ENCODE measurements at regions not wholly inside any gene's neighbourhood (a gene's known extent, or its start where the extent isn't known, plus 50 kb on each side); places are given as distances from the start of the nearest gene placed in this dataset.

GRCh38 chr10:105770524-105771212 lies 1129.6 kb downstream of the SORCS3 start:
- H3K27me3 ChIP-seq (ENCODE audit: insufficient read depth, low read length), result no peaks in the 10 kb centered on the region
- H2AFZ ChIP-seq (ENCODE audit: low read depth, low read length), result no peak overlapping the region
- no peaks in the 10 kb centered on the region for H3K4me1 ChIP-seq (ENCODE audit: insufficient read depth, low read length)
- no peaks in the 10 kb centered on the region for H3K36me3 ChIP-seq (ENCODE audit: insufficient read depth, low read length)
- no peak overlapping the region for H3K4me3 ChIP-seq (ENCODE audit: low read length)
- no peaks in the 10 kb centered on the region for H3K9me3 ChIP-seq (ENCODE audit: low read length)

GRCh38 chr10:105769248-105770184 lies 1128.4 kb downstream of the SORCS3 start:
- Histone ChIP-seq H3K36me3 (ENCODE audit: insufficient read depth, low read length) (no peaks in the 10 kb centered on the region), H3K4me1 (ENCODE audit: insufficient read depth, low read length) (no peaks in the 10 kb centered on the region), H3K9me3 (ENCODE audit: low read length) (no peaks in the 10 kb centered on the region), H3K4me3 (ENCODE audit: low read length) (no peak overlapping the region), H3K27me3 (ENCODE audit: insufficient read depth, low read length) (no peaks in the 10 kb centered on the region), H2AFZ (ENCODE audit: low read depth, low read length) (no peak overlapping the region)

GRCh38 chr10:105763611-105764010 lies 1122.5 kb downstream of the SORCS3 start:
- Histone ChIP-seq H3K4me3 (ENCODE audit: low read length) (no peak overlapping the region), H3K9me3 (ENCODE audit: low read length) (no peaks in the 10 kb centered on the region), H3K4me1 (ENCODE audit: insufficient read depth, low read length) (no peaks in the 10 kb centered on the region), H3K36me3 (ENCODE audit: insufficient read depth, low read length) (no peaks in the 10 kb centered on the region), H3K27me3 (ENCODE audit: insufficient read depth, low read length) (no peaks in the 10 kb centered on the region), H2AFZ (ENCODE audit: low read depth, low read length) (no peak overlapping the region)

GRCh38 chr10:105761576-105762260 lies 1120.6 kb downstream of the SORCS3 start:
- Histone ChIP-seq H3K36me3 (ENCODE audit: insufficient read depth, low read length) (no peaks in the 10 kb centered on the region), H3K27me3 (ENCODE audit: insufficient read depth, low read length) (no peaks in the 10 kb centered on the region), H3K9me3 (ENCODE audit: low read length) (no peaks in the 10 kb centered on the region), H2AFZ (ENCODE audit: low read depth, low read length) (no peak overlapping the region), H3K4me3 (ENCODE audit: low read length) (no peak overlapping the region), H3K4me1 (ENCODE audit: insufficient read depth, low read length) (no peaks in the 10 kb centered on the region)

- H3K4me1 ChIP-seq (ENCODE audit: insufficient read depth, low read length), result no peaks in the 10 kb centered on the region
- H3K9me3 ChIP-seq (ENCODE audit: low read length), result no peaks in the 10 kb centered on the region
- no peaks in the 10 kb centered on the region for H3K36me3 ChIP-seq (ENCODE audit: insufficient read depth, low read length)
- H3K27me3 ChIP-seq (ENCODE audit: insufficient read depth, low read length), result no peaks in the 10 kb centered on the region
- no peak overlapping the region for H3K4me3 ChIP-seq (ENCODE audit: low read length)
- no peak overlapping the region for H2AFZ ChIP-seq (ENCODE audit: low read depth, low read length)
Observed at GRCh38 chr10:105759669-105760068, 1118.6 kb downstream of the SORCS3 start.

- H3K4me3 ChIP-seq (ENCODE audit: low read length), result no peak overlapping the region
- H2AFZ ChIP-seq (ENCODE audit: low read depth, low read length), result no peak overlapping the region
- no peaks in the 10 kb centered on the region for H3K9me3 ChIP-seq (ENCODE audit: low read length)
- H3K4me1 ChIP-seq (ENCODE audit: insufficient read depth, low read length), result no peaks in the 10 kb centered on the region
- no peaks in the 10 kb centered on the region for H3K27me3 ChIP-seq (ENCODE audit: insufficient read depth, low read length)
- H3K36me3 ChIP-seq (ENCODE audit: insufficient read depth, low read length), result no peaks in the 10 kb centered on the region
Observed at GRCh38 chr10:105758209-105758998, 1117.3 kb downstream of the SORCS3 start.

GRCh38 chr10:105757302-105757701 lies 1116.2 kb downstream of the SORCS3 start:
- no peaks in the 10 kb centered on the region for H3K27me3 ChIP-seq (ENCODE audit: insufficient read depth, low read length)
- H2AFZ ChIP-seq (ENCODE audit: low read depth, low read length), result no peak overlapping the region
- no peaks in the 10 kb centered on the region for H3K36me3 ChIP-seq (ENCODE audit: insufficient read depth, low read length)
- H3K4me1 ChIP-seq (ENCODE audit: insufficient read depth, low read length), result no peaks in the 10 kb centered on the region
- H3K9me3 ChIP-seq (ENCODE audit: low read length), result no peaks in the 10 kb centered on the region
- H3K4me3 ChIP-seq (ENCODE audit: low read length), result no peak overlapping the region

GRCh38 chr10:105756386-105756785 lies 1115.3 kb downstream of the SORCS3 start:
- no peaks in the 10 kb centered on the region for H3K27me3 ChIP-seq (ENCODE audit: insufficient read depth, low read length)
- H3K4me1 ChIP-seq (ENCODE audit: insufficient read depth, low read length), result no peaks in the 10 kb centered on the region
- H3K9me3 ChIP-seq (ENCODE audit: low read length), result no peaks in the 10 kb centered on the region
- H3K4me3 ChIP-seq (ENCODE audit: low read length), result no peak overlapping the region
- no peak overlapping the region for H2AFZ ChIP-seq (ENCODE audit: low read depth, low read length)
- no peaks in the 10 kb centered on the region for H3K36me3 ChIP-seq (ENCODE audit: insufficient read depth, low read length)

GRCh38 chr10:105751688-105752087 lies 1110.6 kb downstream of the SORCS3 start:
- Histone ChIP-seq H3K4me3 (ENCODE audit: low read length) (no peak overlapping the region), H3K4me1 (ENCODE audit: insufficient read depth, low read length) (no peaks in the 10 kb centered on the region), H2AFZ (ENCODE audit: low read depth, low read length) (no peak overlapping the region), H3K27me3 (ENCODE audit: insufficient read depth, low read length) (no peaks in the 10 kb centered on the region), H3K9me3 (ENCODE audit: low read length) (no peaks in the 10 kb centered on the region), H3K36me3 (ENCODE audit: insufficient read depth, low read length) (no peaks in the 10 kb centered on the region)

GRCh38 chr10:105745596-105746148 lies 1104.6 kb downstream of the SORCS3 start:
- no peak overlapping the region for H3K4me3 ChIP-seq (ENCODE audit: low read length)
- H3K9me3 ChIP-seq (ENCODE audit: low read length), result no peaks in the 10 kb centered on the region
- no peaks in the 10 kb centered on the region for H3K4me1 ChIP-seq (ENCODE audit: insufficient read depth, low read length)
- no peaks in the 10 kb centered on the region for H3K36me3 ChIP-seq (ENCODE audit: insufficient read depth, low read length)
- H3K27me3 ChIP-seq (ENCODE audit: insufficient read depth, low read length), result no peaks in the 10 kb centered on the region
- no peak overlapping the region for H2AFZ ChIP-seq (ENCODE audit: low read depth, low read length)

- Histone ChIP-seq H3K9me3 (ENCODE audit: low read length) (no peaks in the 10 kb centered on the region), H3K4me1 (ENCODE audit: insufficient read depth, low read length) (no peaks in the 10 kb centered on the region), H3K4me3 (ENCODE audit: low read length) (no peak overlapping the region), H3K27me3 (ENCODE audit: insufficient read depth, low read length) (no peaks in the 10 kb centered on the region), H2AFZ (ENCODE audit: low read depth, low read length) (no peak overlapping the region), H3K36me3 (ENCODE audit: insufficient read depth, low read length) (no peaks in the 10 kb centered on the region)
Observed at GRCh38 chr10:105743343-105744056, 1102.4 kb downstream of the SORCS3 start.

GRCh38 chr10:105742923-105743322 lies 1101.8 kb downstream of the SORCS3 start:
- Histone ChIP-seq H3K9me3 (ENCODE audit: low read length) (no peaks in the 10 kb centered on the region), H3K36me3 (ENCODE audit: insufficient read depth, low read length) (no peaks in the 10 kb centered on the region), H3K4me3 (ENCODE audit: low read length) (no peak overlapping the region), H3K4me1 (ENCODE audit: insufficient read depth, low read length) (no peaks in the 10 kb centered on the region), H3K27me3 (ENCODE audit: insufficient read depth, low read length) (no peaks in the 10 kb centered on the region), H2AFZ (ENCODE audit: low read depth, low read length) (no peak overlapping the region)

Data from neuron (in vitro differentiated cells).